HG02763 (cell line): ENCODE measurements at regions not wholly inside any gene's neighbourhood (a gene's known extent, or its start where the extent isn't known, plus 50 kb on each side); places are given as distances from the start of the nearest gene placed in this dataset.
"Not testable (repeated sequence)": the region's sequence is repeated elsewhere in the genome, so short reads cannot be mapped to it uniquely, and the experiment has no call there.

Experiments
- ATAC-seq: cut with Tn5 transposase; IDR thresholded peaks from one replicate; pipeline ENCODE4 v1.9.1; 2021; ENCODE audit warnings: mild to moderate bottlenecking, moderate library complexity; ENCODE audit not compliant: unreplicated experiment

DNA sequence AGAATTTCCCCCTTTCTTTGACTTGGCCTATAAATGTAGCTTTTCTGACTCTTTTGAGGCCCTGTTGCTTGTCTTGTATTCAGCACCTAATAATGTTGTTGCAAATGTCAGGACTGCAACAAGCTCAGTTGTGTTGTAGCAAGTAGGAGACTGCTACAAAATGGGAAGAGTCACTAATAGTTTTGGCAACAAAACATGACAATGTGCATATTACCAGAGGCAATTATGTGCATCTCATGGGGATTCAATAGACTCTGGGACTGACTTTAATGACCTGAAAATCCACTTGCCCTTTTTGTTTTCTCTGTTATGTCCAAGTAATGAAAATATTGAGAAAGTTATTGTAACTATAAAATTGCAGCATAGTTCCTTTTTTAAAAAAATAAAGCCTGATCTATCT, 368.4 kb downstream of the OSTF1 start:
- no peak for ATAC-seq

DNA sequence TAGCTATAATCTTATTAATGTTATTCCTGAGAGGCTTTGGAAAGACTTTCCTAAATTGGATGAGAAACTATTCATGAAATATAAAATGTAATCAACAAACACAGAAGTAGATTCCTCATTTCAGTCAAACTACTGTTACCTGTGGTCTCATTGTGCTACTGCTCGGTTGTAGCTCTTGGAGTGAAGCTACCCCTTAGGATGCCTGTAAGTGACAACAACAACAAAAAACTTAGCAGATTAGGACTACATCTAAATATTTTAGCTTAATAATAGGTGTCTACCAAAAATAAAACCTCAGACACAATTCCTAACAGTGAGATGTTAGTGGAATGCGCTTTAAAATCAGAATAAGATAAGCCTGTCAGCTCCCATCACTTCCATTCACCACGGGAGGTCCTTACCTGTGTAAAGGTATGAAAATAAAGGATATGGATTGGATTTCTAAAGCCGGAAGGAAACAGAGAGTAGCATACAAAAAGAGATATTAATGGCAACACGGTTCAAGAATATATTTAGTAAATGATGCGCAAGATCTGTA, 369.2 kb downstream of the OSTF1 start:
- ATAC-seq: no peak

DNA sequence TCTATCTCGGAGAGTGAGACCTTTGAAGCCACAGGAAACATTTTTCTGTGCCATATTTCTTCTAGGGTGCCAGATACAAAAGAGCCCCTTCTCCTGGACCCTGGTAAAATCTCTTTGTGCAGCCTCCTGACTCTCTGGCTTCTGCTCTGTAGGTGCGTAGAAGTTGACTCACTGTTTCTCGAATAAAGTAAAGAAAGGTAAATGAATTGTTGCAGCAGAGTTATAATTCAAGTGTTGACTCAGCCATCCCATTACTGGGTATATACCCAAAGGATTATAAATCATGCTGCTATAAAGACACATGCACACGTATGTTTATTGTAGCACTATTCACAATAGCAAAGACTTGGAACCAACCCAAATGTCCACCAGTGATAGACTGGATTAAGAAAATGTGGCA, 371.0 kb downstream of the OSTF1 start:
- not testable (repeated sequence) for ATAC-seq

DNA sequence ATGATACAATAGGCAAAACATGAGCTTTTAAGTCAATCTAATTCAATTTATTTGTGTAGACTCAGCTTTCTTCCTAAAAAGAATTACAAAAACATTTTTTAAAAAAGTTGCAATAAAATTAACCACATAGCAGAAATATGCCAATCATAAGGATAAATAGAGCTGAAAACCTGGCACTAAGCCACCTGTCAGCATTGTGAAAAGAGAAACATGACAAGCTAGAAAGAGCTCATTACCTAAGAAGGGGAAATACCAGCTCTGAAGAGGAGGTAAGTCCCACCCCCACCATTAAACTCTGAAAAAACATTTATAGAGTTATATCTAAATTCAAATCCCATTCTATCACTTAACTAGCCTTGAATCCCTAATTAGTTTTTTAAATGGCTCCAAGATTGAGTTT, 372.9 kb downstream of the OSTF1 start:
- ATAC-seq: no peak

DNA sequence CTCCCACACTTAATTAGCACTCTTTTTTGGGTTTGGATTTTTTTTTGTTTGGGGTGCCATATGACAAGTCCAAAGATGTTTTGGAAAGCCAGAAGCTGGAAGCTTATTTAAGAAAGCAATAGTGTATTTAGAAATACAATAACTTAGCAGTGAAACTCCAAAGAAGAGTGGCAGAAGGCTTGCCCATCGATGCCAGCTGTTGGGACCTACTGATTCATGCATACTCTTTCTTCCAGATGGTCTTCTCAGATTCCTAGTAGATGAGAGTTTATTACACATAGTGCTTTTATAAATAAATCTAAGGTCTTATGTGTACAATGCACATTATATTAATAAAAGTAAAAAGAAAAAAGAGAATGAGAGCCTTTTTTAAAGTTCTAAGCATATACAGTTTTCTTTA, 374.6 kb downstream of the OSTF1 start:
- no peak for ATAC-seq

DNA sequence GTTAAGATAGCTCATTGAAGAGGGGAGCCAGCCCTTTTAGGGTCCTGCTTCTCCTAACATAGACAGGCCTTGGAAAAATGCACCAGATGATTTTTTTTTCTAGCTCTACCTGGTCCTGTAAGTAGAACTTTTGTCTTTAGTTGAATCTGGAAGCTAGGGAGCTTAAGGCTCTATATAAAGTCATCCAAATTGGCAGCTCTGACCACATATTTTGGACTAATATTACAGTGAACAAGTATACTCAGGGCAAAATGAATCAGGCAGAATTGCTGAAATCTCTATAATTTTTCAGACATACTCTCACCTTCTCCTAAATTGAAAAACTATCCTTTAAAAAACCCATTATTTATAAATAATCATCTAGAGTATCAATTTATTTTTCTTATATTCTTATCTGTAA, 375.6 kb downstream of the OSTF1 start:
- ATAC-seq: no peak

DNA sequence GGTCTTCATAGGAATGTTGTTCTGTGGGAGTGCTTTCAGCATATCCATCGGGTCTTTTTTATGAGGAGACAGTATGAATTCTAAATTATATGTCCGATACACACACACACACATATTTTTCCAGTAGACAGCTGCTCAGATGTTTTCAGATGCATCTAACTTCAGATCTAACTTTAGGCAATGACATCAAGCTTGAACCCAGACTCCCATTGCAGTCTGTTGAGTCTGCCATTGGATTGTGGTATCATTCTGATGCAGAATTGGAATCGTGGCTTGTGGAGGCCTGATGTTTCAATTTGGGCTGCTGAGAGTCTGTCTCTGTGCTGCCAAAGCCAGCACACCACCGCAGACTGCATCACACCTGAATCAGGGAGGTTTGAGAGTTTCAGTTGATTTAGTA, 376.4 kb downstream of the OSTF1 start:
- ATAC-seq: no peak

DNA sequence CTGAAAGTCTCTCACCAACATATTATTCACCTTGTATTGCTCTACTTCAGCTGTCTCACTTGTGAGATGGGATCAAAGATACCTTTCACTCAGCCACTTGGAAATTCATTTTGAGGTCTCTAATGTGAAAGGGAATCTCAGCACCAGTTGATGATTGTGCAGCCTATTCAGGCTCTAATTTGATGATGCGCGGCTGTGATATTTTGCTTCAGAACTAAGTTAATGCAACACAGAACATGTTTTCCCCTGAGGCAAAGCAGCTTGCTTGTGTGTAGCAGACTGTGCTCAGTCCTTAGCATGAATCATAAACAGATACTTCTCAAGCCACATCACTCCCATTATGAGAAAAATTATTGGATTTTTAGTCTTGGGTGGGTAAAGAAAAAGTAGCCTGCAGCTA, 378.8 kb downstream of the OSTF1 start:
- ATAC-seq: no peak

DNA sequence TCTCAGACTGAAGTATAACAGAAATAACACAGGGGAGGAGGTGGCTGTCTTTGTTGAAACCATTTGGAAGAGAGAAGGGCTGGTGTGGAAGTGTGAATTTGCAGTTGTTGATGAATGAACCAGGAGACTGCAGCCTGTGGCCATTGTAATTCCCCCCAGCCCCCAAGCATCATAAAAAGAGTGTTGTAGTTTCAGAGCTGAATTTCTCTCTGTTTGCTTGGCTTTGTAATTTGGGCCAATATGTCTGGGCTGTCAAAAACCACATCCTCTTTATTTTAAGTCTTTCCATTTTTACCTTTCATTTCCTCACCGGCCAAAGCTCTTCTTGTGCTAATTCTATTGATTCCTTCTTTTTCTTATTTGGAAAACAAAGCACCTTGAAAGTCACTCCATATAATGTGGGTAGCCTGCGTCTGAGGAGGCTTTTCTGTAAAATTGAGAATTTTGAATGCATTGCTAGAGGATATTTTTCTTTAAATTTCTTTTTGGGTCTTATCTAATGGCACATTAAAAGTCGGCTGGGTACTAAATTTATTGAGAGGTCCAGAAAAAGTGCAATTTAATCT, 383.3 kb downstream of the OSTF1 start:
- no peak for ATAC-seq

DNA sequence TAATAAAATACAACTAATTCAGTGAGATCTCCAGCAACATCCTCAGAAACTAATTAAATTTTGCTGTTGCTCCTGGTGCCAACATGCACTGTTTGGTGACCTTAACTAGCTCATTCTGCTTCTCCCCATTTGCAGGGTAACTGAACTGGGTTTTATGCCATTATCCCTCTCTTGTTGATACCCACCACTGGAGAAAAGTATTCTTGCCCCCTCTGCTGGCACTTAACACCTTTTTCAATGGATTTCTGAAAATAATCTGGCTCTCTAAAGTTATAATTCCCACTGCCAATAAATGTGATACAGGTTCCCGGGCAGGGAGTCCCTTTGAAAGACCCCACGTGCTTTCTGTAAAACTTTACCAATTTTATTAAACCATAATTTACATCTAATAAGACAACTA, 394.3 kb downstream of the OSTF1 start:
- ATAC-seq: no peak

DNA sequence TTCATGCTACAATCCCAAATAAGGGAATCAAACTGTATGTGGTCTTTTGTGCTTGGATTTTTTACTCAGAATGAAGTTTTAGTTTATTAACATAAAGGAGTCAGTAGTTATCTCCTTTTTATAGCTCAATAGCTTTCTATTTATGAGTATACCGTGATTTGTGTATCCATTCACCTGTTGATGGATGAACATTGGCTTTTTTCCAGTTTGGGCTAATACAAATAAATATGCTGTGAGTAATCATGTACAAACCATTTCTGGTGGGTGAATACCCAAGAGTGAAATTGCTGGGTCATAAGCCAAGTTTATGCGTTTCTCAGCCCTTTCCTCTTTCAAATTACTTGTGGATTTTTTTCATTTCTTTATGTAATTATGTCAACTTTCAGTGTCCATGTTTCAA, 395.3 kb downstream of the OSTF1 start:
- no peak for ATAC-seq

DNA sequence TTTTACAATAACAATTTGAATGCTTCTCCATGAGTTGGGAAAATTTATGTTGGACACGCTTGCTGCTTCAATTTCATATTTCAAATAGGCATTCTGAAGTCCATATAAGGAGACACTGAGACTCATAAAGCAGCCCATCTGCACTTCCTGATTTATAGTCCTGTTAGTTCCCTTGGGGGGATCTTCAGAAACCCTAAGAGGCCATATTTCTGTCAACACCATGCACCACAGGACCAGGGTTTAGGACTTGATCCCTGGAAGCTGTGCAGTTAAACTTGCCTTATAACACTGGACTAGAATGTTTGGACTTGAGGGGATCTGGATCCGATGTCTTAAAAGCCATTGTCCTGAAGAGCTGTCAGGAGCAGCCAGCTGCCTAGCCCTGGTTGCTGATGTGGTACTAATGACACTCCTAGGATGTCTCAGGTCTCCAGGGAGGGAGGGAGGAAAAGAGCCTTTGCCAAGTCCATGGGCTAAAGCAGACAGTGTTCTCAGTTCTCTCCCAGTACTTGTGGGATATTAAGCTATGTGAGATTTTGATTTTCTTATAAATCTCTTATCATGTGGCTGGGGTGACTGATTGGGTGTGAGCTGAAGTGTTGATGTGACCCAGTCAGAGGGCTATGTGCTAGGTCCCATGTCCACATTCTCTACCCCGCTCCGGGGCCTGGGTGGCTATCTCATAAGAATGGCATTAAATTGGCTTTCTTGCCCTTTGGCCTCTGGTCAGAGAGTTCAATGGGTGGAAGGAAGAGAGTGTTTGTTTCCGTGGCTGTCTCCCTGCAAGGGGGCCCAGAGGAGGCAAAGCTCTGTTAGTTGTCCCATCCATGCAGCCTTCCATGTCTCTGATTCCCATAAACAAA, 399.8 kb downstream of the OSTF1 start:
- no peak for ATAC-seq

DNA sequence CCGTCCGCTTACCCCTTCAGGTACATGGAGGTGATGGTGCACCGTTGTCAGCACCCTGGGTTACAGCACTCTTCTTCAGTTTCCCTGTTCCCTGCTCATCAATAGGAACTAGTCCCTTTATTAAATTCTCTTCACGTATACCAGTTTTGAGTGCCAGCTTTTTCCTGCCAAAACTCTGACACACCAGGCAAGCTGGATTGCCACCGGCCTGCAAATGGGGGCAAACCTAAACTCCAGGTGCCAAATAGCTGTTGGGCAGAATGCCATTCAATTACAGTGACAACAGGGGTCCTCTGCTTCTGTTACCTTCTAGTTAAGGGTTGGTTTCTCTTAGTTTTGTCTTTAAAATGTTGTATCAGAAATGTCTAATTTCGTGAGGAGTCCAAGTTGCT, 400.4 kb downstream of the OSTF1 start:
- ATAC-seq: no peak

DNA sequence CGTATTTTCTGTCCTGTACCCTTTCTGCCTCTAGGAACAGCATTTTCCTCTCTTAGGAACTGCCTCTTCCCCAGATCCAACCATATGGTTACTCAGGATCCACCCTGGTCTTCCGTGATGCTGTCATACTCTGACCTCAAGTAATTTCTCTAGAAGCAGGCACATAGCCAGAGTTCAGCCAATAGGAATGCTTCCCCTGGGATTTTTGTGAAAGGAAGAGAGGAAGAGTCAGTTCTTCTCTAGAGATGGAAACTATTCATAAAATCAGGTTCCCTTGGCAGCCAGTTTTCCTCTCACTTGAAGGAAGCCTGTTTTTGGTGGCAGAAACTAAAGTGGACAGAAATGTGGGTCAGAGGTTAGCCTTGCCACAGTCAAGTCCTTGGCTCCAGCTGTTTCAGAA, 400.1 kb upstream of the PCSK5 start:
- ATAC-seq: no peak

DNA sequence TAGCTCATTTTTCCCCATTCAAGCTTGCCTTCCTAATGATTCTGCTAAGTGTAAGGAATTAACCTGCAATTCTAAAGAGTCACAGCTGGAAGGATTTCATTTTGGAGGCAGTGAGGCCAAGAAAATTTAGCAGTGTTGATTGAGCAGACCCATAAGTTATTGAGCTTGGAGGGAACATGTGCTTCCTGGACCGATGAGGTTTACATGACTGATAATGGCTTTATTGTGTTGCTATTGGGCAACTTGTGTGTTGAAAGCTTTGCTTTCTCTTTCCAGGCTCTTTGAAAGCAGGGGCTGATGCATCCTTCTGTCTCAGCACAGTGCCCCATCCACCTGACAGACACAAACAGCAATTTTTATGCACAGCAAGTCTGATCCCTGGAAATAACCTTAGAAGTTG, 398.9 kb upstream of the PCSK5 start:
- no peak for ATAC-seq

DNA sequence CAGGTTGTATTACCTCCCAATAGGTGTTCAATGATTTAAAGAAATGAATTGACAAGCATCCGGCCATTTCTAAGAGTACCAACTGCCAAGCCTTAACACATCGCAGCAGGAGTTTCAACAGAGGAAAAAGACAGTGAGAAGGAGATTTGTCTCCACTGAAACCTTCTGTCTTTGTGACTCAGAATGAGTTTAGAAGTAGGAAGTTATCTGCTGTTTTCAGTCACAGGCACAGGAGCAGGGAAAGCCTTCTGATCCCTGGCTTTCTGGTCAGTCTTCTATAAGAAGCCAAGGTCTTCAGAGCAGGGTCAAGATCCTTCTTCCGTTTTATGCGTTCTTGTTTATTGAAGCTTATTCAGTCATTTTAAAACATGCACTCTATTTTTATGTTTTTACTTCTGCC, 390.7 kb upstream of the PCSK5 start:
- no peak for ATAC-seq

DNA sequence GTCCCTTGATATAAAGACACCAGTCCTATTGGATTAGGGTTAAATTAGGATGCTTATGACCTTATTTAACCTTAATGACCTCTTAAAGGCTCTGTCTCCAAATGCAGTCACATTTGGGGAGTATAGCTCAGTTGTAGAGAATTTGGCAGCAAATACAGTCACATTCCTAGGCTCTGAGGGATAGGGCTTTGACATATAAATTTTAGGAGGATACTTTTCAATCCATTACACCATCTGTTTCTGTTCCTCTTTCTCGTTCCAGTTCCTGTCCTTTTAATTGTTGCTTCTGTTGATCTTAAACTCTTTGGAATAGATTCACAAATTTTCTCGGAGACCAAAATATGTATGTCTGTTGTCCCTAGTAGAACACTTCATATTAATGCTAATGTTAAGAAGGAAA, 390.0 kb upstream of the PCSK5 start:
- no peak for ATAC-seq

DNA sequence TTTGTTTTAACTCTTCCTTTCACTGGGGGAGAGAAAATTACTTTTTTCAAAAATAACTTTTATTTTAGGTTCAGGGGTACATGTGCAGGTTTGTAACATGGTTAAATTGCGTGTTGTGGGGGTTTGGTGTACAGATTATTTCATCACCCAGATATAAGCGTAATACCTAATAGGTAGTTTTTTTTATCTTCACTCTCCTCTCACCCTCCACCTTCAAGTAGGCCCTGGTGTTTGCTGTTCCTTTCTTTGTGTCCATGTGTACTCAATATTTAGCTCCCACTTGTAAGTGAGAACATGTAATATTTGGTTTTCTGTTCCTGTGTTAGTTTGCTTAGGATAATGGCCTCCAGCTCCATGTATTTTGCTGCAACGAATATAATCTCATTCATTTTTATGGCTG, 389.5 kb upstream of the PCSK5 start:
- not testable (repeated sequence) for ATAC-seq

DNA sequence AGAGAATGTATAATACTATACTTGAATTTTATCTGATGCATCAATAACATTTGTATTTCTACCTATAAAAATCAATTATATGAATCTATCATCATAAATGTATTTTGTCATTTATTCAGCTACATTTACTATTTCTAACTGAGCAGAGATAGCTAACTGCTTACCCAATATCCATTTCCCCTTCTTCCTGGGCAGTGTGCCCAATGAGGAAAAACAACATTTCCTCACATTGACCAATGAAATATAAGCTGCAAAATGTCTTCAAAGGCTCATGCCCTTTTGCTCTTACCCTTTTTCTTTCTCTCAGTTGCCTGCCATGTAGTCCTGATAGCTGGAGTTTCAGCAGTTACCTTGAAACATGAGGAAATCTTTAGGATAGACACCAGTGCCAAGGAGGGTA, 385.8 kb upstream of the PCSK5 start:
- ATAC-seq: no peak

DNA sequence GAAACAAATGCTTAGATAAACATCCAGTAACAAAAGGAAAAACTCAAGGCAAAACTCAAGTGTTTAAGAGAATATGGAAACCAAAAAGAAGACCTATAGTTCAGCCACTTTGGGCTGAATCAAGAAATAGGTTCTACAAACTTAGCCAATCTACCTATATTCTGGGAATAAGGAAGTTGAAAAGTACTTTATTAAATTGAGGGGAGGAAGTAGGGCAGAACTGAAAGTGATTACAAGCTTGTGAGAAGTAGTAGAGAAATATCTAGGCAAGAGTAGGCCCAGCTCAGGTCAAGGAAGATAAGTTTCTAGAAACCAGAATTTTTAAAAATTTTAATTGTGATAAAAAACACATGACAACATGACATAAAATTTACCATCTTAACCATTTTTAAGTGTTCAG, 384.8 kb upstream of the PCSK5 start:
- ATAC-seq: no peak

DNA sequence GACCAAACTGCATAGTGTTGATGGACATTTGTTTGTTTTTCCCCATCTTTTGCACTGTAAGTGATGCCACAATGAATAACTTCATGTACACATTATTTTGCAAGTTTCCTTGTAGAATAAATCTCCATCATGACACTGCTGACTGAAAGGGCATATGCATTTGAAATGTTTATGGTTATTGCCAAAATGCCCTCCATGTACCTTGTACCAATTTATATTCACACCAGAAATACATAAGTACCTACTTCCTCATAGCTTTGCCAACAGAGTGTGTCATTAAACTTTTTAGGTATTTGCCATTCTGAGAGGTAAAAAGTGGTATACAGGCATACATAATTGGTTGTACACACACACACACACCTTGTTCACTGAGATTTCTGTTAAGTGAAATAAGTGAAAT, 361.0 kb upstream of the PCSK5 start:
- no peak for ATAC-seq

DNA sequence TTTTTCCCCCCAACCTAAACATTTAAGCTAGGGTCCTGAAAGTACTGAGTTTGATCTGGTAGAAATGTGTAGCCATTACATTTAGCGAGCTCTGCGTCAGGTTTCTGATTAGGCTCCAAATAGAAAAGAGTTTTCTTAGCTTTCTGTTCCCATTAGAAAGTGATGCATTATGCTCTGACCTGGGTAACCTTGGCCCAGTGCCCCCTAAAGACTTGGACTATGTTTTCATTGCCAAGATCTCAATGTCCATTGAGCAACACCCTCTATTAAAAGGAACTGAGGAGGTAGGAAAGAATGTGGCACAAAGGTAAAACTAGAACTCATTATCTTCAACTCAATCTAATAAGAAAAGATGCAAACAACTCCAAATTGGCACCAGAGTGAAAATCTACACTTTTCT, 358.9 kb upstream of the PCSK5 start:
- no peak for ATAC-seq
